Fibroblast of mammary gland (primary cell): ENCODE measurements at regions not wholly inside any gene's neighbourhood (a gene's known extent, or its start where the extent isn't known, plus 50 kb on each side); places are given as distances from the start of the nearest gene placed in this dataset.
"Not testable (repeated sequence)": the region's sequence is repeated elsewhere in the genome, so short reads cannot be mapped to it uniquely, and the experiment has no call there.

Experiments used
- DNase-seq: peaks from one replicate; pipeline ENCODE4 v3.0.0-alpha.2; 2010; ENCODE audit warnings: low read depth
- H3K4me3 ChIP-seq: 2 replicates; pipeline ENCODE4 v1.5.1; 2011; ENCODE audit warnings: low read depth, mild to moderate bottlenecking, low read length, moderate library complexity; ENCODE audit not compliant: control insufficient read depth
- CTCF ChIP-seq: conservative IDR thresholded peaks from 2 replicates; pipeline ENCODE4 v1.5.1; 2011; ENCODE audit warnings: low read depth, low read length, inconsistent platforms; ENCODE audit not compliant: control insufficient read depth, insufficient read depth

GRCh38 chr9:87201351-87201751 lies 254.0 kb upstream of the GAS1 start:
- DNase-seq = peak; percentile 83
- TF ChIP-seq CTCF = no peak
- H3K4me3 ChIP-seq = no peak overlapping the region

GRCh38 chr9:87206064-87206661 lies 258.9 kb upstream of the GAS1 start:
- peak; percentile 77 for DNase-seq
- TF ChIP-seq CTCF = no peak
- no peak overlapping the region for H3K4me3 ChIP-seq

- not testable (repeated sequence) for DNase-seq, H3K4me3 ChIP-seq
These were observed 263.4 kb upstream of the GAS1 start for GRCh38 chr9:87210658-87211057.

- no peak for TF ChIP-seq CTCF
- DNase-seq = no peak
- H3K4me3 ChIP-seq = no peak overlapping the region
These were observed 264.4 kb upstream of the GAS1 start for GRCh38 chr9:87211669-87212068.

- peak; percentile 41 for DNase-seq
- no peak overlapping the region for H3K4me3 ChIP-seq
- TF ChIP-seq CTCF = no peak
These were observed 265.3 kb upstream of the GAS1 start for GRCh38 chr9:87212605-87213021.

- peak; percentile 68 for DNase-seq
- TF ChIP-seq CTCF = no peak
- no peak overlapping the region for H3K4me3 ChIP-seq
These were observed 266.6 kb upstream of the GAS1 start for GRCh38 chr9:87213948-87214347.

- no peak overlapping the region for H3K4me3 ChIP-seq
- no peak for TF ChIP-seq CTCF
- DNase-seq = no peak
These were observed 267.7 kb upstream of the GAS1 start for GRCh38 chr9:87214991-87215390.
